PC-3 (cell line): ENCODE measurements at regions not wholly inside any gene's neighbourhood (a gene's known extent, or its start where the extent isn't known, plus 50 kb on each side); places are given as distances from the start of the nearest gene placed in this dataset.

Experiments used
- ATAC-seq: fragments of 200-7000 bp; cut with Tn5 transposase; 2 replicates; pipeline ENCODE4 v1.9.1; 2020; ENCODE audit warnings: mild to moderate bottlenecking, moderate library complexity
- BruUV-seq: library from RNA; stranded (reverse); fragments of 400-500 nt; replicated peaks from 2 replicates; lab custom pipeline; 2021; lab: Mats Ljungman, UMichigan
- CTCF ChIA-PET: fragments of 300-600 bp; sonication (Branson Sonifier 250); formaldehyde crosslinking; loops from one replicate; lab custom pipeline; 2022; ENCODE audit warnings: antibody characterized with exemption; lab: Charles Lee
- POLR2A ChIA-PET: fragments of 300-600 bp; sonication (Branson Sonifier 250); formaldehyde crosslinking; loops from one replicate; lab custom pipeline; 2022; ENCODE audit warnings: antibody characterized with exemption; ENCODE audit not compliant: unreplicated experiment; lab: Charles Lee
- DNase-seq: peaks from one replicate; pipeline ENCODE4 v3.0.0-alpha.2; 2015
- H2AFZ ChIP-seq: fragments of 300-600 bp; sonication (generic); 2 replicates; pipeline ENCODE4 v1.6.0; 2016; ENCODE audit warnings: antibody characterized with exemption, low read length
- H3F3A ChIP-seq: fragments of 300-600 bp; sonication (generic); one replicate; pipeline ENCODE4 v1.6.0; 2017; ENCODE audit warnings: antibody characterized with exemption, low read length, control low read depth, mild to moderate bottlenecking; ENCODE audit not compliant: unreplicated experiment
- H3K27ac ChIP-seq: fragments of 300-600 bp; sonication (generic); 2 replicates; pipeline ENCODE4 v1.5.1; 2016; ENCODE audit warnings: mild to moderate bottlenecking, low read length
- H3K27me3 ChIP-seq: fragments of 300-600 bp; sonication (generic); 2 replicates; pipeline ENCODE4 v1.6.1; 2016; ENCODE audit warnings: low read length, mixed read lengths
- H3K36me3 ChIP-seq: fragments of 300-600 bp; sonication (generic); 2 replicates; pipeline ENCODE4 v1.6.1; 2016; ENCODE audit warnings: low read depth, mixed run types, low read length, mixed read lengths
- H3K4me1 ChIP-seq: fragments of 300-600 bp; sonication (generic); 2 replicates; pipeline ENCODE4 v1.5.1; 2016; ENCODE audit warnings: low read length; ENCODE audit not compliant: insufficient read depth
- H3K4me2 ChIP-seq: fragments of 300-600 bp; sonication (generic); 2 replicates; pipeline ENCODE4 v1.6.0; 2016; ENCODE audit warnings: low read length
- H3K4me3 ChIP-seq: fragments of 300-600 bp; sonication (generic); 2 replicates; pipeline ENCODE4 v1.5.1; 2016; ENCODE audit warnings: mild to moderate bottlenecking, low read length, mixed read lengths
- H3K79me2 ChIP-seq: fragments of 300-600 bp; sonication (generic); 2 replicates; pipeline ENCODE4 v1.6.1; 2017; ENCODE audit warnings: low read length, mixed read lengths
- H3K9ac ChIP-seq: fragments of 300-600 bp; sonication (generic); 2 replicates; pipeline ENCODE4 v1.6.0; 2016; ENCODE audit warnings: mild to moderate bottlenecking, low read length
- H3K9me2 ChIP-seq: fragments of 300-600 bp; sonication (generic); replicated peaks from 2 replicates; pipeline ENCODE4 v1.6.1; 2016; ENCODE audit warnings: mixed run types, low read length, mixed read lengths
- H3K9me3 ChIP-seq: fragments of 300-600 bp; sonication (generic); 2 replicates; pipeline ENCODE4 v1.6.1; 2016; ENCODE audit warnings: low read length, mixed read lengths
- H4K20me1 ChIP-seq: fragments of 300-600 bp; sonication (generic); 2 replicates; pipeline ENCODE4 v1.6.1; 2016; ENCODE audit warnings: low read length, mixed read lengths
- EZH2 ChIP-seq: fragments of 300-600 bp; sonication (generic); IDR thresholded peaks from one replicate; pipeline ENCODE4 v1.6.1; 2017; ENCODE audit warnings: antibody characterized with exemption, mild to moderate bottlenecking, low read length; ENCODE audit not compliant: unreplicated experiment
- EZH2phosphoT487 ChIP-seq: fragments of 300-600 bp; sonication (generic); IDR thresholded peaks from 2 replicates; pipeline ENCODE4 v1.6.1; 2018; ENCODE audit warnings: mild to moderate bottlenecking, antibody characterized with exemption, low read length, borderline replicate concordance
- intact Hi-C: fragments of 100-400 bp; cut with micrococcal nuclease; formaldehyde crosslinking; loops from 2 replicates; pipeline ENCODE4 v1.9.0; 2023
- TF ChIP-seq, protein P1 (sequence below): fragments of 300-600 bp; sonication (generic); conservative IDR thresholded peaks from 2 replicates; pipeline ENCODE4 v1.5.1; 2017; ENCODE audit warnings: antibody characterized with exemption, low read depth, mild to moderate bottlenecking, low read length

- H3K27ac ChIP-seq = no peak overlapping the region
- no peaks in the 10 kb centered on the region for H3F3A ChIP-seq
- H3K27me3 ChIP-seq = no peaks in the 10 kb centered on the region
- DNase-seq = no peak
- no peak overlapping the region for H3K4me2 ChIP-seq
- H3K9me3 ChIP-seq = no peaks in the 10 kb centered on the region
- intact Hi-C loops = no loop called here
- ChIA-PET CTCF (no interaction called here), POLR2A (no interaction called here)
- no peaks in the 10 kb centered on the region for H3K4me1 ChIP-seq
- TF ChIP-seq EZH2 = no peak
- no peak for TF ChIP-seq EZH2phosphoT487
- TF ChIP-seq, protein P1, sequence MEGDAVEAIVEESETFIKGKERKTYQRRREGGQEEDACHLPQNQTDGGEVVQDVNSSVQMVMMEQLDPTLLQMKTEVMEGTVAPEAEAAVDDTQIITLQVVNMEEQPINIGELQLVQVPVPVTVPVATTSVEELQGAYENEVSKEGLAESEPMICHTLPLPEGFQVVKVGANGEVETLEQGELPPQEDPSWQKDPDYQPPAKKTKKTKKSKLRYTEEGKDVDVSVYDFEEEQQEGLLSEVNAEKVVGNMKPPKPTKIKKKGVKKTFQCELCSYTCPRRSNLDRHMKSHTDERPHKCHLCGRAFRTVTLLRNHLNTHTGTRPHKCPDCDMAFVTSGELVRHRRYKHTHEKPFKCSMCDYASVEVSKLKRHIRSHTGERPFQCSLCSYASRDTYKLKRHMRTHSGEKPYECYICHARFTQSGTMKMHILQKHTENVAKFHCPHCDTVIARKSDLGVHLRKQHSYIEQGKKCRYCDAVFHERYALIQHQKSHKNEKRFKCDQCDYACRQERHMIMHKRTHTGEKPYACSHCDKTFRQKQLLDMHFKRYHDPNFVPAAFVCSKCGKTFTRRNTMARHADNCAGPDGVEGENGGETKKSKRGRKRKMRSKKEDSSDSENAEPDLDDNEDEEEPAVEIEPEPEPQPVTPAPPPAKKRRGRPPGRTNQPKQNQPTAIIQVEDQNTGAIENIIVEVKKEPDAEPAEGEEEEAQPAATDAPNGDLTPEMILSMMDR = no peak
- no peaks in the 10 kb centered on the region for H3K36me3 ChIP-seq
- H3K4me3 ChIP-seq = no peak overlapping the region
- no peaks in the 10 kb centered on the region for H3K9me2 ChIP-seq
- H3K79me2 ChIP-seq = no peaks in the 10 kb centered on the region
- BruUV-seq = no TSS peak
- no peak overlapping the region for H2AFZ ChIP-seq
- H3K9ac ChIP-seq = no peak overlapping the region
- no peak for ATAC-seq
- H4K20me1 ChIP-seq = no peaks in the 10 kb centered on the region
These were observed 132.9 kb upstream of the MCHR2 start for GRCh38 chr6:100126790-100127484.

GRCh38 chr6:100121854-100122609 lies 128.0 kb upstream of the MCHR2 start:
- H3K9me3 ChIP-seq = no peaks in the 10 kb centered on the region
- no peak overlapping the region for H2AFZ ChIP-seq
- no TSS peak for BruUV-seq
- ChIA-PET POLR2A (no interaction called here), CTCF (no interaction called here)
- H3F3A ChIP-seq = no peaks in the 10 kb centered on the region
- H3K4me3 ChIP-seq = no peak overlapping the region
- H3K27ac ChIP-seq = no peak overlapping the region
- no peaks in the 10 kb centered on the region for H3K9me2 ChIP-seq
- no peaks in the 10 kb centered on the region for H4K20me1 ChIP-seq
- H3K36me3 ChIP-seq = no peaks in the 10 kb centered on the region
- ATAC-seq (no peak), DNase-seq (no peak)
- no peak overlapping the region for H3K9ac ChIP-seq
- no peak overlapping the region for H3K4me2 ChIP-seq
- H3K27me3 ChIP-seq = no peaks in the 10 kb centered on the region
- H3K79me2 ChIP-seq = no peaks in the 10 kb centered on the region
- TF ChIP-seq EZH2phosphoT487 = no peak
- TF ChIP-seq, protein P1 = no peak
- no peak for TF ChIP-seq EZH2
- H3K4me1 ChIP-seq = peaks cover 4% of the 10 kb centered on the region; the same call in 1 of the 2 replicates
- intact Hi-C loops = no loop called here

- DNase-seq = no peak
- no TSS peak for BruUV-seq
- intact Hi-C loops = loop anchor here (5.0 kb wide), 2 partner anchors 113 to 183 kb away; no protein-coding TSS in a partner anchor
- CTCF ChIA-PET = no interaction called here
- no peaks in the 10 kb centered on the region for H3K9me2 ChIP-seq
- TF ChIP-seq EZH2phosphoT487 = no peak
- TF ChIP-seq EZH2 = no peak
- TF ChIP-seq, protein P1 = no peak
- H3K9ac ChIP-seq = no peak overlapping the region
- H3K4me1 ChIP-seq = peaks cover 11% of the 10 kb centered on the region; the same call in 1 of the 2 replicates
- no peak overlapping the region for H3K4me2 ChIP-seq
- POLR2A ChIA-PET = no interaction called here
- H3F3A ChIP-seq = no peaks in the 10 kb centered on the region
- no peak overlapping the region for H3K27ac ChIP-seq
- H3K79me2 ChIP-seq = no peaks in the 10 kb centered on the region
- no peak overlapping the region for H3K4me3 ChIP-seq
- no peaks in the 10 kb centered on the region for H3K36me3 ChIP-seq
- no peak overlapping the region for H2AFZ ChIP-seq
- no peaks in the 10 kb centered on the region for H3K27me3 ChIP-seq
- no peaks in the 10 kb centered on the region for H4K20me1 ChIP-seq
- ATAC-seq = no peak
- no peaks in the 10 kb centered on the region for H3K9me3 ChIP-seq
These were observed 125.2 kb upstream of the MCHR2 start for GRCh38 chr6:100119261-100119660.
